GM12864 (cell line): ENCODE measurements at regions not wholly inside any gene's neighbourhood (a gene's known extent, or its start where the extent isn't known, plus 50 kb on each side); places are given as distances from the start of the nearest gene placed in this dataset.

Source experiments
- DNase-seq: peaks from one replicate; pipeline ENCODE4 v3.0.0-alpha.2; 2011; ENCODE audit warnings: low read depth
- H3K4me3 ChIP-seq: 2 replicates; pipeline ENCODE4 v1.5.1; 2011; ENCODE audit warnings: mild to moderate bottlenecking, low read depth, low read length, control low read depth
- CTCF ChIP-seq: IDR thresholded peaks from 2 replicates; pipeline ENCODE4 v1.5.1; 2011; ENCODE audit warnings: low read depth, mild to moderate bottlenecking, moderate library complexity, low read length, control low read depth, inconsistent platforms; ENCODE audit errors: missing control alignments

GRCh38 chr2:853203-853870 lies 97.3 kb upstream of the SNTG2 start:
- no peak overlapping the region for H3K4me3 ChIP-seq
- DNase-seq: no peak
- TF ChIP-seq CTCF: no peak

- H3K4me3 ChIP-seq: no peak overlapping the region
- DNase-seq: no peak
- TF ChIP-seq CTCF: no peak
These were observed 98.5 kb upstream of the SNTG2 start for GRCh38 chr2:852168-852567.

DNA sequence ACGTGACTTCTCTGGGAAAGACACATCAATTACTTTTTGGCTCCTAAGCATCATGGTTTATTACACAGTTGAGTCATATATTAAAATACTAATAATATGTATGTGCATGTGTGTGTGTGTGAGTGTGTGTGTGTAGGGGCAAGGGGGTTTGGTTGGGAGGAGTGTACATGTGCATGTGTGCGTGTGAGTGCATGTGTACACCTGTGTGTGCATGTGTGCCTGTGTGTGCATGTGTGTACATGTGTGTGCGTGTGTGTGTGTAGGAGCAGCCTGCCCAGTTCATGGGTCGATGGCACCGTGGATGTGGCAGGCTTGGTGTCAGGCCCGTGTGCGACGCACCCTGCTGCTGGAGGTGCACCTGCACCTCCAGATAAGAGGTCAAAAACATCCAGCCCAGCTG lies 99.0 kb upstream of the SNTG2 start:
- no peak for DNase-seq
- no peak for TF ChIP-seq CTCF
- no peak overlapping the region for H3K4me3 ChIP-seq

- no peak overlapping the region for H3K4me3 ChIP-seq
- TF ChIP-seq CTCF: no peak
- DNase-seq: no peak
These were observed 99.6 kb upstream of the SNTG2 start for GRCh38 chr2:851078-851477.

DNA sequence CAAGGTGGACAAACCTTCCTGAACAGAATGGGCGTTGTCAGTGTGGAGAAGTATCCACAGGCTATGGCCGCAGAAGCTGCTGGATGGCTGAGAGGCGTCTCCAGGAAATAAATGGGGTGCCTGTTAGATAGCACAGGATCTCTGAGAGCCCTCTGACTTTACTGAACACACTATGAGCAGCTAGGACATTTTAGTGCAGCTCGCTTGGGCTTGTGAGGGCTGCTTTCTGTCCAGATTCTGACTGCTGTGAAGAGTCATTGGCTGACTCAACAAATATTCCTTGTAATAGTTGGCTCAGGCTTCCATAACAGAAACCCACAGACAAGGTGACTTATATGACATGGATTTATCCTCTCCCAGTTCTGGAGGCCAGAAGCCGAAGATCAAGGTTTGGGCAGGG lies 100.2 kb upstream of the SNTG2 start:
- no peak overlapping the region for H3K4me3 ChIP-seq
- TF ChIP-seq CTCF: no peak
- DNase-seq: no peak

DNA sequence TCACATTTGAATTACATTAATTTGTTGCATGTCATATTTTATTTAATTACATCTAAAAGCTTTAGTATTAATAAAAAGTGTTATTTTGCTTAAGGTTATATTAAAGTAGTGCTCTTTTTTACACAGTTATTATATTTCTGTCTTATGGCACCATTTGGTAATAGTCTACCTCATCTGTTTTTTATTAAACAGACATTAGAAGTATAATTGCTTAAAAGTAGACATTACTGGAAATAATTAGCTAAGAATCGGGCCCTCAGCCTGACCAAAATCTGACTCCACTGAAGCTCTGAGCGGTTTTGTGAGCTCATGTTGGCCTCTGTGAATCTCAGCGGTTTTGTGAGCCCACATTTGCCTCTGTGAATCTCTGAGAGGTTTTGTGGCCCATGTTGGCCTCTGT lies 102.5 kb upstream of the SNTG2 start:
- no peak for TF ChIP-seq CTCF
- H3K4me3 ChIP-seq: no peak overlapping the region
- DNase-seq: no peak

DNA sequence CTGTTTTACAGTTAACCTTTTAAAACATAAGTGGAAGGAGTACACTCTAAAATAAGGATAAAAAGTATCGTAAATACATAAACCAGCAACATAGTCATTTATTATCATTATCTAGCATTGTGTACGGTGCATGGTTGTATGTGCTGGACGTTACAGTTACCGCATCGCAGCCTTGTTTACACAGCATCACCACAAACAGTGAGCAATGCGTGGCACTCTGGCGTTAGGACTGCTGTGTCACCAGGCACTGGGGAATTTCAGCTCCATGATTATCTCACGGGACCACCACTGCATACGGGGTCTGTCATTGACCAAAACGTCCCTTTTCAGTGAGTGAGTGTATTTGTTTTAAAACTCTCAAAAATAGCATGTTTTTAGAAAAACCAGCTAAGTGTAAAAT lies 103.0 kb upstream of the SNTG2 start:
- TF ChIP-seq CTCF: no peak
- no peak overlapping the region for H3K4me3 ChIP-seq
- no peak for DNase-seq
